ENCODE measurements at regions not wholly inside any gene's neighbourhood (a gene's known extent, or its start where the extent isn't known, plus 50 kb on each side); places are given as distances from the start of the nearest gene placed in this dataset.

DNA sequence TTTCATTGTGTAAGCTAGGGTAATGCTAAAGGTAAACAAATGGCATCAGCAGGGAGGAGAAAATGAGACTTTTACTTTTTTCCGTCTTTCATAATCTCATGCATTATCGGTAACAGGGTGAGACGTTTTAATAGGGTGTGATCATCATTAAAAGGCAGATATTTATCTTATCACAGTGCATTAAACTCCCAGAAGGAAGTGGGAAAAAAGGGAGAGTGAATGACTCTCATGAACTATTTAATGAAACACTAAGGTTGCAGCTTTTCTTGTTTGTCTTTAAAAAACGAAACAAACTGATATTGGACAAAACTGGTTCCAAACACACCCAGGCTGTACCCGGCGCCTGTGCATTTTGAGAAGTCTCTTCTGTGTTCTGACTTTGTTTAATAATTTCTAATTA lies 1936.8 kb upstream of the PIK3C3 start:
- TF ChIP-seq, protein P1, sequence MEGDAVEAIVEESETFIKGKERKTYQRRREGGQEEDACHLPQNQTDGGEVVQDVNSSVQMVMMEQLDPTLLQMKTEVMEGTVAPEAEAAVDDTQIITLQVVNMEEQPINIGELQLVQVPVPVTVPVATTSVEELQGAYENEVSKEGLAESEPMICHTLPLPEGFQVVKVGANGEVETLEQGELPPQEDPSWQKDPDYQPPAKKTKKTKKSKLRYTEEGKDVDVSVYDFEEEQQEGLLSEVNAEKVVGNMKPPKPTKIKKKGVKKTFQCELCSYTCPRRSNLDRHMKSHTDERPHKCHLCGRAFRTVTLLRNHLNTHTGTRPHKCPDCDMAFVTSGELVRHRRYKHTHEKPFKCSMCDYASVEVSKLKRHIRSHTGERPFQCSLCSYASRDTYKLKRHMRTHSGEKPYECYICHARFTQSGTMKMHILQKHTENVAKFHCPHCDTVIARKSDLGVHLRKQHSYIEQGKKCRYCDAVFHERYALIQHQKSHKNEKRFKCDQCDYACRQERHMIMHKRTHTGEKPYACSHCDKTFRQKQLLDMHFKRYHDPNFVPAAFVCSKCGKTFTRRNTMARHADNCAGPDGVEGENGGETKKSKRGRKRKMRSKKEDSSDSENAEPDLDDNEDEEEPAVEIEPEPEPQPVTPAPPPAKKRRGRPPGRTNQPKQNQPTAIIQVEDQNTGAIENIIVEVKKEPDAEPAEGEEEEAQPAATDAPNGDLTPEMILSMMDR (IDR thresholded peaks at IDR 0.05; ENCODE audit: low read length), result no peak
- no peak for TF ChIP-seq EZH2 (IDR thresholded peaks at IDR 0.05; ENCODE audit: borderline replicate concordance, low read length)
